GM12878 (cell line): ENCODE measurements at regions not wholly inside any gene's neighbourhood (a gene's known extent, or its start where the extent isn't known, plus 50 kb on each side); places are given as distances from the start of the nearest gene placed in this dataset.

Source experiments
- ATAC-seq: fragments of 200-7000 bp; cut with Tn5 transposase; 3 replicates; pipeline ENCODE4 v1.9.1; 2020; ENCODE audit warnings: mild to moderate bottlenecking, moderate library complexity
- BruUV-seq: library from RNA; stranded (reverse); fragments of 400-500 nt; replicated peaks from 2 replicates; lab custom pipeline; 2021; lab: Mats Ljungman, UMichigan
- CTCF ChIA-PET: fragments of 300-600 bp; sonication (Branson Sonifier 250); formaldehyde crosslinking; extraction: SDS; loops from one replicate; lab custom pipeline; 2021; ENCODE audit warnings: inconsistent platforms; lab: Yijun Ruan, JAX
- POLR2A ChIA-PET: fragments of 350-600 bp; formaldehyde crosslinking; extraction: SDS; loops from one replicate; lab custom pipeline; 2021; ENCODE audit warnings: inconsistent platforms; lab: Charles Lee
- RAD21 ChIA-PET: fragments of 300-600 bp; sonication (Branson Sonifier 250); formaldehyde crosslinking; loops from one replicate; lab custom pipeline; 2023; ENCODE audit warnings: antibody characterized with exemption; ENCODE audit not compliant: unreplicated experiment; lab: Charles Lee
- SMC1A ChIA-PET: fragments of 300-600 bp; sonication (Branson Sonifier 250); formaldehyde crosslinking; loops from one replicate; lab custom pipeline; 2023; ENCODE audit not compliant: unreplicated experiment, uncharacterized antibody; lab: Charles Lee
- DNase-seq: peaks from one replicate; pipeline ENCODE4 v3.0.0-alpha.2; 2011; ENCODE audit warnings: low read depth, low spot score
- FAIRE-seq: peaks from 3 replicates; lab custom pipeline; 2011; peaks lifted over from hg19 to GRCh38; lab: Jason Lieb, UNC
- H2AFZ ChIP-seq: 2 replicates; pipeline ENCODE4 v1.6.0; 2011; ENCODE audit warnings: low read depth, low read length, control low read depth; ENCODE audit not compliant: control insufficient read depth
- H3K27ac ChIP-seq: 2 replicates; pipeline ENCODE4 v1.5.1; 2011; ENCODE audit warnings: control low read depth; ENCODE audit not compliant: control insufficient read depth, insufficient read depth
- H3K27me3 ChIP-seq, 2 experiments: replicated peaks in 1 of 2; 2 replicates each; pipeline versions ENCODE4 v1.6.0 to v1.6.1; 2011; ENCODE audit warnings: low read length in 1 of 2; ENCODE audit not compliant: control insufficient read depth in 2 of 2, insufficient read depth in 2 of 2
- H3K36me3 ChIP-seq, 2 experiments: 2 replicates each; pipeline ENCODE4 v1.5.1; 2011; ENCODE audit warnings: low read length in 1 of 2; ENCODE audit not compliant: control insufficient read depth in 2 of 2, insufficient read depth in 2 of 2
- H3K4me1 ChIP-seq: 2 replicates; pipeline ENCODE4 v1.6.1; 2011; ENCODE audit warnings: mild to moderate bottlenecking, low read length, moderate library complexity, mixed read lengths; ENCODE audit not compliant: control insufficient read depth, insufficient read depth
- H3K4me2 ChIP-seq: 2 replicates; pipeline ENCODE4 v1.6.0; 2011; ENCODE audit warnings: control low read depth; ENCODE audit not compliant: control insufficient read depth, insufficient read depth
- H3K4me3 ChIP-seq: fragments of 200-600 bp; sonication (generic); 2 replicates; pipeline ENCODE4 v1.5.1; 2016
- H3K79me2 ChIP-seq: 2 replicates; pipeline ENCODE4 v1.6.0; 2011; ENCODE audit warnings: low read length; ENCODE audit not compliant: control insufficient read depth, insufficient read depth
- H3K9ac ChIP-seq: 2 replicates; pipeline ENCODE4 v1.8.0; 2011; ENCODE audit warnings: low read length, control low read depth, mixed read lengths; ENCODE audit not compliant: control insufficient read depth, insufficient read depth
- H3K9me3 ChIP-seq: replicated peaks from 3 replicates; pipeline ENCODE4 v1.5.1; 2011; ENCODE audit warnings: mild to moderate bottlenecking, low read length; ENCODE audit not compliant: control insufficient read depth, insufficient read depth
- H4K20me1 ChIP-seq: 2 replicates; pipeline ENCODE4 v1.6.0; 2011; ENCODE audit not compliant: control insufficient read depth, insufficient read depth
- BMI1 ChIP-seq: fragments of 450-650 bp; IDR thresholded peaks from 2 replicates; pipeline ENCODE4 v1.6.1; 2016; ENCODE audit warnings: mild to moderate bottlenecking, moderate library complexity, borderline replicate concordance
- CREM ChIP-seq: IDR thresholded peaks from 2 replicates; pipeline ENCODE4 v1.6.1; 2014; ENCODE audit warnings: antibody characterized with exemption, low read depth
- E4F1 ChIP-seq: fragments of 450-650 bp; IDR thresholded peaks from 2 replicates; pipeline ENCODE4 v1.6.1; 2018; ENCODE audit warnings: borderline replicate concordance, mild to moderate bottlenecking; ENCODE audit not compliant: partially characterized antibody
- FOS ChIP-seq: IDR thresholded peaks from 3 replicates; pipeline ENCODE4 v1.6.1; 2011; ENCODE audit warnings: borderline replicate concordance; ENCODE audit not compliant: insufficient read length; ENCODE audit errors: extremely low read depth
- IKZF1 ChIP-seq: fragments of 450-650 bp; conservative IDR thresholded peaks from 2 replicates; pipeline ENCODE4 v1.6.1; 2017; ENCODE audit warnings: antibody characterized with exemption, mild to moderate bottlenecking
- JUND ChIP-seq: IDR thresholded peaks from 2 replicates; pipeline ENCODE4 v1.6.1; 2012; ENCODE audit warnings: low read depth, mild to moderate bottlenecking, low read length, improper control_type of control experiment, moderate library complexity
- NFYA ChIP-seq: IDR thresholded peaks from 2 replicates; pipeline ENCODE4 v1.6.1; 2011; ENCODE audit warnings: low read depth, mild to moderate bottlenecking, low read length, improper control_type of control experiment, borderline replicate concordance
- PAX8 ChIP-seq: fragments of 450-650 bp; IDR thresholded peaks from 2 replicates; pipeline ENCODE4 v1.6.1; 2017; ENCODE audit warnings: mild to moderate bottlenecking, moderate library complexity
- RELA ChIP-seq: fragments of 450-650 bp; IDR thresholded peaks from 2 replicates; pipeline ENCODE4 v1.8.0; 2014; ENCODE audit warnings: borderline replicate concordance; ENCODE audit not compliant: partially characterized antibody
- SIN3A ChIP-seq: IDR thresholded peaks from 2 replicates; pipeline ENCODE4 v1.6.1; 2012; ENCODE audit warnings: low read depth, low read length, improper control_type of control experiment
- TAF1 ChIP-seq: IDR thresholded peaks from 2 replicates; pipeline ENCODE4 v1.6.1; 2011; ENCODE audit warnings: mild to moderate bottlenecking, low read depth, low read length, borderline replicate concordance
- TBL1XR1 ChIP-seq: IDR thresholded peaks from 2 replicates; pipeline ENCODE4 v1.6.1; 2012; ENCODE audit warnings: low read depth, low read length, improper control_type of control experiment
- ZNF687 ChIP-seq: fragments of 450-650 bp; IDR thresholded peaks from 2 replicates; pipeline ENCODE4 v1.6.1; 2017; ENCODE audit warnings: mild to moderate bottlenecking, moderate library complexity
- WGBS: methylation state at CpG from one replicate; pipeline ENCODE4 v1.1.6; 2016; ENCODE audit warnings: low lambda C conversion rate; ENCODE audit not compliant: insufficient replicate concordance, insufficient coverage; ENCODE audit errors: missing lambda C conversion rate; 5-methylcytosine and 5-hydroxymethylcytosine counted together
- in situ Hi-C: fragments of 300-500 bp; cut with MboI; formaldehyde crosslinking; loops from 9 replicates; pipeline ENCODE4 v1.14.3; 2018; ENCODE audit warnings: mixed read lengths
- intact Hi-C: fragments of 100-400 bp; cut with micrococcal nuclease; formaldehyde crosslinking; loops from one replicate; pipeline ENCODE4 v1.14.2; 2022; ENCODE audit not compliant: unreplicated experiment
- TF ChIP-seq, protein P1 (sequence below): fragments of 450-650 bp; conservative IDR thresholded peaks from 2 replicates; pipeline ENCODE4 v1.6.1; 2017; ENCODE audit warnings: mild to moderate bottlenecking, moderate library complexity

DNA sequence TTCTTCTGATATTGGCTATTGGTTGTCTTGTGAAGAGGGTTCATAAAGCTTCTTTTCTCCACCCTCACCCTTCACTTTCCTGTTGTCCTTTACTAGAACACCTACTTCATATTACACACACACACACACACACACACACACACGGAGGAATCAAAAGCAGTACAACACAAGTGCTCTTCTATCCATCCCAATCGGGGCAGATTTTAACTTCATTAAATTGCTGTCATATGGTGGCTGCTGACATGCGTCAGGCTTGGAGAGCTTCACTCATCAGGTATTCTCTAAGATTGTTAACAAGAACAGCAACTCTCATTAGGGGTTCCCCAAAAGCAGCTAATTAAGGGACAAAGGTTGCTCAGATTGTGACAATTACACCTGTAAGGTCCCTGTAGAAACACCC lies 239.1 kb upstream of the MEIS2 start:
- no peaks in the 10 kb centered on the region for H3K9me3 ChIP-seq
- no peak for FAIRE-seq
- no peak overlapping the region for H3K4me3 ChIP-seq
- H3K4me2 ChIP-seq = no peak overlapping the region
- ATAC-seq = no peak
- RAD21 ChIA-PET = no interaction called here
- H3K27me3 ChIP-seq = no peaks in the 10 kb centered on the region
- in situ Hi-C loops (no loop called here), intact Hi-C loops (no loop called here)
- no TSS peak for BruUV-seq
- H2AFZ ChIP-seq = no peak overlapping the region
- no peak overlapping the region for H3K9ac ChIP-seq
- no peak for TF ChIP-seq JUND
- no peak for TF ChIP-seq E4F1
- no peak for TF ChIP-seq FOS
- TF ChIP-seq BMI1 = no peak
- no peak for TF ChIP-seq NFYA
- TF ChIP-seq TBL1XR1 = no peak
- no peak for TF ChIP-seq IKZF1
- no peak for TF ChIP-seq PAX8
- TF ChIP-seq CREM = no peak
- no peak for TF ChIP-seq ZNF687
- TF ChIP-seq SIN3A = no peak
- TF ChIP-seq, protein P1, sequence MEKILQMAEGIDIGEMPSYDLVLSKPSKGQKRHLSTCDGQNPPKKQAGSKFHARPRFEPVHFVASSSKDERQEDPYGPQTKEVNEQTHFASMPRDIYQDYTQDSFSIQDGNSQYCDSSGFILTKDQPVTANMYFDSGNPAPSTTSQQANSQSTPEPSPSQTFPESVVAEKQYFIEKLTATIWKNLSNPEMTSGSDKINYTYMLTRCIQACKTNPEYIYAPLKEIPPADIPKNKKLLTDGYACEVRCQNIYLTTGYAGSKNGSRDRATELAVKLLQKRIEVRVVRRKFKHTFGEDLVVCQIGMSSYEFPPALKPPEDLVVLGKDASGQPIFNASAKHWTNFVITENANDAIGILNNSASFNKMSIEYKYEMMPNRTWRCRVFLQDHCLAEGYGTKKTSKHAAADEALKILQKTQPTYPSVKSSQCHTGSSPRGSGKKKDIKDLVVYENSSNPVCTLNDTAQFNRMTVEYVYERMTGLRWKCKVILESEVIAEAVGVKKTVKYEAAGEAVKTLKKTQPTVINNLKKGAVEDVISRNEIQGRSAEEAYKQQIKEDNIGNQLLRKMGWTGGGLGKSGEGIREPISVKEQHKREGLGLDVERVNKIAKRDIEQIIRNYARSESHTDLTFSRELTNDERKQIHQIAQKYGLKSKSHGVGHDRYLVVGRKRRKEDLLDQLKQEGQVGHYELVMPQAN = no peak
- TF ChIP-seq TAF1 = no peak
- TF ChIP-seq RELA = no peak
- no peaks in the 10 kb centered on the region for H3K79me2 ChIP-seq
- POLR2A ChIA-PET = no interaction called here
- WGBS = 22% methylated on average over 3 of the region's 3 CpGs
- no peaks in the 10 kb centered on the region for H3K4me1 ChIP-seq
- CTCF ChIA-PET = interaction anchor here (0.6 kb wide), 1 partner anchor 353 kb away, joined by 3 read pairs; no protein-coding TSS in a partner anchor
- H3K27ac ChIP-seq = no peak overlapping the region
- no peaks in the 10 kb centered on the region for H4K20me1 ChIP-seq
- DNase-seq = no peak
- no peaks in the 10 kb centered on the region for H3K36me3 ChIP-seq
- SMC1A ChIA-PET = interaction anchor here (0.7 to 1.6 kb wide), 3 partner anchors 204 to 836 kb away, joined by 3 read pairs; no protein-coding TSS in a partner anchor
